ENCODE measurements at regions not wholly inside any gene's neighbourhood (a gene's known extent, or its start where the extent isn't known, plus 50 kb on each side); places are given as distances from the start of the nearest gene placed in this dataset.
A peak's percentile ranks its signal among the peaks of the same experiment; 100 is the strongest.

DNA sequence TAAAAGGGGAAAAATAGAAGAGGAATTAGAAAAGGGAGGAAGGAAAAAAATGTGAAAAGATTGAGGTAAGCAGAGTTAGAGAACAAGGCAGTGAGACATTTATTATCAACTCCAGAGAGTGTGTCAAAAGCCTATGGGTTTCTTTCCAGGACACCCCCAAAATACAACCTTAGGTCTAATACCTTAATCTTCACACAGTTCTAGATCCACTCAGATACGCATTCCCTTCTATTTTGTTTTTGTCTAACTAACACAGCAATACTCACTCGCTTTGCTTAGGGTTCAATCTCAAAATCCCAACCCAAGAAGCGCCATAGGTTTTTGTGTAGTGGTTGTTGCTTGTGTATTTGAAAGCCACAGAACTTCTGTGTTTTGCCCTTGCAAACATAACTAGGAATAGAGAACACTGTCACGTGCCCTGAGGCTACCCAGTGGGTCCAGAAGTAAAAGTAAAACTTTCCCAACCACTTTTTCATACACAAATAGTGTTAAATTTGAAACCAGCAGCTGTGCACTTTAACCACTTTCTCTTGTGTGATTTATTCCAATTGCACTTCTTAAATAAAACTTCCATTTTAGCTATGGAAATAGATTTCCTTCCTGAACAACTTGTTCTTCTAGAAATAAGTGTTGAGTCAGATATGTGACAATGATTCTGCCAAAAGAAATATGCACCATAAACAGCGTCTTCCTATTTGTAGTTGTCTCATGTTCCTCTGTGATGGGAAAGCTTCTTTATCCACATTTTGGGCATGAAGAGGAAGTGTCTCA, 414.7 kb upstream of the GHITM start:
- Histone ChIP-seq H3K36me3 (no peaks in the 10 kb centered on the region), H3K27me3 (replicated peaks; ENCODE audit: insufficient read depth) (no peaks in the 10 kb centered on the region), H3K9me3 (no peaks in the 10 kb centered on the region), H3K4me3 (no peak overlapping the region), H3K27ac (no peak overlapping the region), H3K4me1 (replicated peaks) (no peaks in the 10 kb centered on the region)
- intact Hi-C loops (cut with DNase I): no loop called here
- TF ChIP-seq POLR2AphosphoS5 (IDR thresholded peaks at IDR 0.05) (peak; percentile 7), POLR2A (IDR thresholded peaks at IDR 0.05) (no peak)
- WGBS: 68% methylated on average over 5 of the region's 5 CpGs
- DNase-seq (ENCODE audit: low spot score): no peak

DNA sequence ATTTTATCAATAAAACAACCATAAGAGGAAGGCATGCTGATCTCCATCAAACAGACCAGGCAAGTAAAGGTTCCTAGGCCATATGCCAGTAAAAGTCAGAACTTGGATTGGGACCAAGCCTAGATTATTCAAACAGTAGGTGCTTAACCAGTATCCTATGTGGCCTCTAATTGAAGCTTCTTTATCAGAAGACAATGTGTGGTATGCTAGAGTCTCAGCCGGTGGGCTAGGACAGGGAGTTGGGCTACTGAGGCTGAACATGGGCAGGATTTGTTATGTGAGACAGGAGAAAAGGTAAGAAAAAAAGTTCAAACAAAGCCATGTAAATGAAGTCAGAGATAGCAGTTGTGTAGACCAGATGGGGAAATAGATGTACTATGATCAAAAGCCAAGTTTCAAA, 413.7 kb upstream of the GHITM start:
- H3K27ac ChIP-seq: no peak overlapping the region
- H3K4me3 ChIP-seq: no peak overlapping the region
- DNase-seq (ENCODE audit: low spot score): no peak
- no peaks in the 10 kb centered on the region for H3K9me3 ChIP-seq
- no peak for TF ChIP-seq POLR2AphosphoS5 (IDR thresholded peaks at IDR 0.05)
- TF ChIP-seq, protein P1, sequence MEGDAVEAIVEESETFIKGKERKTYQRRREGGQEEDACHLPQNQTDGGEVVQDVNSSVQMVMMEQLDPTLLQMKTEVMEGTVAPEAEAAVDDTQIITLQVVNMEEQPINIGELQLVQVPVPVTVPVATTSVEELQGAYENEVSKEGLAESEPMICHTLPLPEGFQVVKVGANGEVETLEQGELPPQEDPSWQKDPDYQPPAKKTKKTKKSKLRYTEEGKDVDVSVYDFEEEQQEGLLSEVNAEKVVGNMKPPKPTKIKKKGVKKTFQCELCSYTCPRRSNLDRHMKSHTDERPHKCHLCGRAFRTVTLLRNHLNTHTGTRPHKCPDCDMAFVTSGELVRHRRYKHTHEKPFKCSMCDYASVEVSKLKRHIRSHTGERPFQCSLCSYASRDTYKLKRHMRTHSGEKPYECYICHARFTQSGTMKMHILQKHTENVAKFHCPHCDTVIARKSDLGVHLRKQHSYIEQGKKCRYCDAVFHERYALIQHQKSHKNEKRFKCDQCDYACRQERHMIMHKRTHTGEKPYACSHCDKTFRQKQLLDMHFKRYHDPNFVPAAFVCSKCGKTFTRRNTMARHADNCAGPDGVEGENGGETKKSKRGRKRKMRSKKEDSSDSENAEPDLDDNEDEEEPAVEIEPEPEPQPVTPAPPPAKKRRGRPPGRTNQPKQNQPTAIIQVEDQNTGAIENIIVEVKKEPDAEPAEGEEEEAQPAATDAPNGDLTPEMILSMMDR (IDR thresholded peaks at IDR 0.05): no peak
- no peak for TF ChIP-seq POLR2A (IDR thresholded peaks at IDR 0.05)
- H3K4me1 ChIP-seq (replicated peaks): no peaks in the 10 kb centered on the region
- WGBS: 81% methylated on average over 1 of the region's 1 CpG
- H3K36me3 ChIP-seq: no peaks in the 10 kb centered on the region
- no peaks in the 10 kb centered on the region for H3K27me3 ChIP-seq (replicated peaks; ENCODE audit: insufficient read depth)
- intact Hi-C loops (cut with DNase I): no loop called here

DNA sequence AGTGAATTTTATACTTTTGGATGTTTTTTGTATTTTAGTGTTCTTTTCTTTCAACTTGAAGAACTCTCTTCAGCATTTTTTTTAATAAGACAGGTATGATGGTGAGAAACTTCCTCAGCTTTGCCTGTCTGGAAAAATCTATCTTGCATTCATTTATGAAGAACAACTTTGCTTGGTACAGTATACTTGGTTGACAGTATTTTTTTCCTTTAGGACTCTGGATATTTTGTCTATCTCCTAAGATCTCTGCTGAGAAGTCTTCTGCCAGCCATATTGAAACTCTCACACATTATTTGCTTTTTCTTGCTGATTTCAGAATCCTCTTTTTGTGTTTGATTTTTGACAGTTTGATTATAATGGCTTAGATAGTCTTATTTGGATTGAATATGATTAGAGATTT, 405.0 kb upstream of the GHITM start:
- intact Hi-C loops (cut with DNase I): no loop called here
- TF ChIP-seq, protein P1 (IDR thresholded peaks at IDR 0.05): no peak
- TF ChIP-seq POLR2A (IDR thresholded peaks at IDR 0.05) (no peak), POLR2AphosphoS5 (IDR thresholded peaks at IDR 0.05) (no peak)
- H3K27ac ChIP-seq: no peak overlapping the region

DNA sequence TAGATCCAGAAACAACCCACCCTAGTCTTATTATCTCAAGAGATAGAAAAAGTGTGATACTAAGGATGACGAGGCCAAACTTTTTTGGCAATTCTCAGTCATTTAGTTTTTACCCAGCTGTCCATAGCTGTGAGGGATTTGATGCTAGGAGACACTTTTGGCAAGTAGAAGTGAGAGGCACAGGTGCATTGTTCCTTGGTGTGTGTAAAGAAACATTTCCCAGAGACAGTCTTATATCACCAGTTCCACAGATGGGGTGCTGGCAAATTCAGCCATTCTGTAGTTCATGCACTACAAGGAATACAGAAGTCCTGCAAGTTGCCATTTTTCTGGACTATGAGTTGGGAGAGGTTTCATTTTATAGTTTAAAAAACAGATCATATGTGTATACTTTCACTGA, 403.3 kb upstream of the GHITM start:
- no peak overlapping the region for H3K4me3 ChIP-seq
- 74% methylated on average over 1 of the region's 1 CpG for WGBS
- no peak for DNase-seq (ENCODE audit: low spot score)
- H3K36me3 ChIP-seq: no peaks in the 10 kb centered on the region
- intact Hi-C loops (cut with DNase I): no loop called here
- no peaks in the 10 kb centered on the region for H3K27me3 ChIP-seq (replicated peaks; ENCODE audit: insufficient read depth)
- TF ChIP-seq POLR2AphosphoS5 (IDR thresholded peaks at IDR 0.05): no peak
- TF ChIP-seq POLR2A (IDR thresholded peaks at IDR 0.05): no peak
- TF ChIP-seq, protein P1 (IDR thresholded peaks at IDR 0.05): no peak
- no peaks in the 10 kb centered on the region for H3K9me3 ChIP-seq
- H3K27ac ChIP-seq: no peak overlapping the region
- no peaks in the 10 kb centered on the region for H3K4me1 ChIP-seq (replicated peaks)

More for the DNA sequence above, 405.0 kb upstream of the GHITM start:
- Histone ChIP-seq H3K9me3 (no peaks in the 10 kb centered on the region), H3K4me3 (no peak overlapping the region), H3K27me3 (replicated peaks; ENCODE audit: insufficient read depth) (no peaks in the 10 kb centered on the region), H3K36me3 (no peaks in the 10 kb centered on the region), H3K4me1 (replicated peaks) (no peaks in the 10 kb centered on the region)
- no peak for DNase-seq (ENCODE audit: low spot score)

DNA sequence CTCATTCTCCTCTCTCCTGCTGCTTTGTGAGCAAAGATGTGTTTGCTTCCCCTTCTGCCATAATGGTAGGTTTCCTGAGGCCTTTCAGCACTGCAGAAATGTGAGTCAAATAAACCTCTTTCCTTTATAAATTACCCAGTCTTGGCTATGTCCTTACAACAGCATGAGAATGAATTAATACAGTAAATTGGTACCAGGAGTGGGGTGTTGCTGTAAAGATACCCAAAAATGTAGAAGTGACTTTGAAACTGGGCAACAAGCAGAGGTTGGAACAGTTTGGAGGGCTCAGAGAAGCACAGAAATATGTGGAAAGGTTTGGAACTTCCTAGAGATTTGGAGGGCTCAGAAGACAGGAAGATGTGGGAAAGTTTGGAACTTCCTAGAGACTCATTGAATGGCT, 388.7 kb upstream of the GHITM start:
- no peak for DNase-seq (ENCODE audit: low spot score)
- Histone ChIP-seq H3K36me3 (no peaks in the 10 kb centered on the region), H3K9me3 (no peaks in the 10 kb centered on the region), H3K4me1 (replicated peaks) (no peaks in the 10 kb centered on the region), H3K4me3 (no peak overlapping the region), H3K27me3 (replicated peaks; ENCODE audit: insufficient read depth) (no peaks in the 10 kb centered on the region), H3K27ac (no peak overlapping the region)
- intact Hi-C loops (cut with DNase I): no loop called here
- no peak for TF ChIP-seq POLR2A (IDR thresholded peaks at IDR 0.05)
- TF ChIP-seq POLR2AphosphoS5 (IDR thresholded peaks at IDR 0.05): no peak
- TF ChIP-seq, protein P1 (IDR thresholded peaks at IDR 0.05): no peak

Measured in prostate gland (tissue), 2 donors.